ENCODE measurements at regions not wholly inside any gene's neighbourhood (a gene's known extent, or its start where the extent isn't known, plus 50 kb on each side); places are given as distances from the start of the nearest gene placed in this dataset.

- Mint-ChIP-seq H3K27me3 (ENCODE audit: low read depth) (peaks cover 8% of the 10 kb centered on the region), H3K27ac (no peak overlapping the region), H3K4me1 (ENCODE audit: low read depth) (peaks cover 4% of the 10 kb centered on the region), H3K36me3 (ENCODE audit: low read depth) (no peaks in the 10 kb centered on the region), H3K9me3 (no peaks in the 10 kb centered on the region), H3K4me3 (no peak overlapping the region)
These were observed 123.5 kb upstream of the ZFHX3 start for GRCh38 chr16:73171380-73171779.

GRCh38 chr16:73170612-73171038 lies 122.7 kb upstream of the ZFHX3 start:
- no peaks in the 10 kb centered on the region for H3K36me3 Mint-ChIP-seq (ENCODE audit: low read depth)
- peaks cover 11% of the 10 kb centered on the region for H3K27me3 Mint-ChIP-seq (ENCODE audit: low read depth)
- H3K4me1 Mint-ChIP-seq (ENCODE audit: low read depth) = peaks cover 8% of the 10 kb centered on the region
- H3K9me3 Mint-ChIP-seq = no peaks in the 10 kb centered on the region
- no peak overlapping the region for H3K4me3 Mint-ChIP-seq
- no peak overlapping the region for H3K27ac Mint-ChIP-seq

GRCh38 chr16:73166947-73167550 lies 119.1 kb upstream of the ZFHX3 start:
- Mint-ChIP-seq H3K9me3 (no peaks in the 10 kb centered on the region), H3K36me3 (ENCODE audit: low read depth) (no peaks in the 10 kb centered on the region), H3K4me3 (no peak overlapping the region), H3K27me3 (ENCODE audit: low read depth) (peaks cover 11% of the 10 kb centered on the region), H3K27ac (no peak overlapping the region), H3K4me1 (ENCODE audit: low read depth) (peaks cover 8% of the 10 kb centered on the region)

- H3K4me3 Mint-ChIP-seq = no peak overlapping the region
- H3K4me1 Mint-ChIP-seq (ENCODE audit: low read depth) = peaks cover 8% of the 10 kb centered on the region
- H3K27me3 Mint-ChIP-seq (ENCODE audit: low read depth) = peaks cover 11% of the 10 kb centered on the region
- H3K36me3 Mint-ChIP-seq (ENCODE audit: low read depth) = no peaks in the 10 kb centered on the region
- no peaks in the 10 kb centered on the region for H3K9me3 Mint-ChIP-seq
- H3K27ac Mint-ChIP-seq = no peak overlapping the region
These were observed 118.5 kb upstream of the ZFHX3 start for GRCh38 chr16:73166441-73166851.

GRCh38 chr16:73163238-73163815 lies 115.4 kb upstream of the ZFHX3 start:
- H3K9me3 Mint-ChIP-seq = no peaks in the 10 kb centered on the region
- peaks cover 8% of the 10 kb centered on the region for H3K4me1 Mint-ChIP-seq (ENCODE audit: low read depth)
- no peaks in the 10 kb centered on the region for H3K36me3 Mint-ChIP-seq (ENCODE audit: low read depth)
- no peak overlapping the region for H3K4me3 Mint-ChIP-seq
- H3K27me3 Mint-ChIP-seq (ENCODE audit: low read depth) = peaks cover 12% of the 10 kb centered on the region
- H3K27ac Mint-ChIP-seq = no peak overlapping the region

GRCh38 chr16:73161977-73162376 lies 114.0 kb upstream of the ZFHX3 start:
- H3K4me1 Mint-ChIP-seq (ENCODE audit: low read depth) = peaks cover 8% of the 10 kb centered on the region
- no peaks in the 10 kb centered on the region for H3K9me3 Mint-ChIP-seq
- H3K36me3 Mint-ChIP-seq (ENCODE audit: low read depth) = no peaks in the 10 kb centered on the region
- no peak overlapping the region for H3K4me3 Mint-ChIP-seq
- H3K27me3 Mint-ChIP-seq (ENCODE audit: low read depth) = peaks cover 7% of the 10 kb centered on the region
- H3K27ac Mint-ChIP-seq = no peak overlapping the region

GRCh38 chr16:73159296-73159695 lies 111.4 kb upstream of the ZFHX3 start:
- H3K27ac Mint-ChIP-seq = no peak overlapping the region
- no peaks in the 10 kb centered on the region for H3K4me1 Mint-ChIP-seq (ENCODE audit: low read depth)
- H3K27me3 Mint-ChIP-seq (ENCODE audit: low read depth) = peaks cover 8% of the 10 kb centered on the region
- no peaks in the 10 kb centered on the region for H3K36me3 Mint-ChIP-seq (ENCODE audit: low read depth)
- H3K9me3 Mint-ChIP-seq = no peaks in the 10 kb centered on the region
- no peak overlapping the region for H3K4me3 Mint-ChIP-seq

GRCh38 chr16:73157861-73158260 lies 109.9 kb upstream of the ZFHX3 start:
- Mint-ChIP-seq H3K27me3 (ENCODE audit: low read depth) (peaks cover 11% of the 10 kb centered on the region), H3K36me3 (ENCODE audit: low read depth) (no peaks in the 10 kb centered on the region), H3K4me3 (no peak overlapping the region), H3K27ac (no peak overlapping the region), H3K4me1 (ENCODE audit: low read depth) (no peaks in the 10 kb centered on the region), H3K9me3 (no peaks in the 10 kb centered on the region)

- H3K36me3 Mint-ChIP-seq (ENCODE audit: low read depth) = no peaks in the 10 kb centered on the region
- H3K27ac Mint-ChIP-seq = no peak overlapping the region
These were observed 106.3 kb upstream of the ZFHX3 start for GRCh38 chr16:73154063-73154870.

GRCh38 chr16:73152386-73153125 lies 104.6 kb upstream of the ZFHX3 start:
- no peaks in the 10 kb centered on the region for H3K4me1 Mint-ChIP-seq (ENCODE audit: low read depth)
- H3K36me3 Mint-ChIP-seq (ENCODE audit: low read depth) = no peaks in the 10 kb centered on the region
- H3K9me3 Mint-ChIP-seq = no peaks in the 10 kb centered on the region
- no peak overlapping the region for H3K27ac Mint-ChIP-seq
- H3K4me3 Mint-ChIP-seq = no peak overlapping the region
- peaks cover 17% of the 10 kb centered on the region for H3K27me3 Mint-ChIP-seq (ENCODE audit: low read depth)

More at GRCh38 chr16:73154063-73154870, 106.3 kb upstream of the ZFHX3 start:
- Mint-ChIP-seq H3K9me3 (no peaks in the 10 kb centered on the region), H3K4me3 (no peak overlapping the region), H3K27me3 (ENCODE audit: low read depth) (peaks cover 21% of the 10 kb centered on the region), H3K4me1 (ENCODE audit: low read depth) (no peaks in the 10 kb centered on the region)

- Mint-ChIP-seq H3K4me1 (ENCODE audit: low read depth) (no peaks in the 10 kb centered on the region), H3K27ac (no peak overlapping the region), H3K9me3 (no peaks in the 10 kb centered on the region), H3K27me3 (ENCODE audit: low read depth) (peaks cover 17% of the 10 kb centered on the region), H3K4me3 (no peak overlapping the region), H3K36me3 (ENCODE audit: low read depth) (no peaks in the 10 kb centered on the region)
These were observed 104.0 kb upstream of the ZFHX3 start for GRCh38 chr16:73151941-73152340.

- H3K9me3 Mint-ChIP-seq = no peaks in the 10 kb centered on the region
- no peaks in the 10 kb centered on the region for H3K36me3 Mint-ChIP-seq (ENCODE audit: low read depth)
- no peaks in the 10 kb centered on the region for H3K4me1 Mint-ChIP-seq (ENCODE audit: low read depth)
- no peak overlapping the region for H3K4me3 Mint-ChIP-seq
- no peak overlapping the region for H3K27ac Mint-ChIP-seq
- H3K27me3 Mint-ChIP-seq (ENCODE audit: low read depth) = peaks cover 17% of the 10 kb centered on the region
These were observed 103.3 kb upstream of the ZFHX3 start for GRCh38 chr16:73151225-73151624.

- no peak overlapping the region for H3K27ac Mint-ChIP-seq
- H3K4me1 Mint-ChIP-seq (ENCODE audit: low read depth) = no peaks in the 10 kb centered on the region
- no peaks in the 10 kb centered on the region for H3K36me3 Mint-ChIP-seq (ENCODE audit: low read depth)
- H3K9me3 Mint-ChIP-seq = no peaks in the 10 kb centered on the region
- peaks cover 17% of the 10 kb centered on the region for H3K27me3 Mint-ChIP-seq (ENCODE audit: low read depth)
- no peak overlapping the region for H3K4me3 Mint-ChIP-seq
These were observed 102.9 kb upstream of the ZFHX3 start for GRCh38 chr16:73150786-73151185.

GRCh38 chr16:73149334-73149733 lies 101.4 kb upstream of the ZFHX3 start:
- Mint-ChIP-seq H3K4me3 (no peak overlapping the region), H3K4me1 (ENCODE audit: low read depth) (no peaks in the 10 kb centered on the region)

More at GRCh38 chr16:73149334-73149733, 101.4 kb upstream of the ZFHX3 start:
- H3K27ac Mint-ChIP-seq = no peak overlapping the region
- no peaks in the 10 kb centered on the region for H3K9me3 Mint-ChIP-seq
- no peaks in the 10 kb centered on the region for H3K36me3 Mint-ChIP-seq (ENCODE audit: low read depth)
- peaks cover 13% of the 10 kb centered on the region for H3K27me3 Mint-ChIP-seq (ENCODE audit: low read depth)
